GM12878 (cell line): ENCODE measurements at regions not wholly inside any gene's neighbourhood (a gene's known extent, or its start where the extent isn't known, plus 50 kb on each side); places are given as distances from the start of the nearest gene placed in this dataset.

ENCODE experiments used
- ATAC-seq: fragments of 200-7000 bp; cut with Tn5 transposase; 3 replicates; pipeline ENCODE4 v1.9.1; 2020; ENCODE audit warnings: mild to moderate bottlenecking, moderate library complexity
- BruUV-seq: library from RNA; stranded (reverse); fragments of 400-500 nt; replicated peaks from 2 replicates; lab custom pipeline; 2021; lab: Mats Ljungman, UMichigan
- CTCF ChIA-PET: fragments of 300-600 bp; sonication (Branson Sonifier 250); formaldehyde crosslinking; extraction: SDS; loops from one replicate; lab custom pipeline; 2021; ENCODE audit warnings: inconsistent platforms; lab: Yijun Ruan, JAX
- POLR2A ChIA-PET: fragments of 350-600 bp; formaldehyde crosslinking; extraction: SDS; loops from one replicate; lab custom pipeline; 2021; ENCODE audit warnings: inconsistent platforms; lab: Charles Lee
- RAD21 ChIA-PET: fragments of 300-600 bp; sonication (Branson Sonifier 250); formaldehyde crosslinking; loops from one replicate; lab custom pipeline; 2023; ENCODE audit warnings: antibody characterized with exemption; ENCODE audit not compliant: unreplicated experiment; lab: Charles Lee
- SMC1A ChIA-PET: fragments of 300-600 bp; sonication (Branson Sonifier 250); formaldehyde crosslinking; loops from one replicate; lab custom pipeline; 2023; ENCODE audit not compliant: unreplicated experiment, uncharacterized antibody; lab: Charles Lee
- DNase-seq: peaks from one replicate; pipeline ENCODE4 v3.0.0-alpha.2; 2011; ENCODE audit warnings: low read depth, low spot score
- FAIRE-seq: peaks from 3 replicates; lab custom pipeline; 2011; peaks lifted over from hg19 to GRCh38; lab: Jason Lieb, UNC
- H2AFZ ChIP-seq: 2 replicates; pipeline ENCODE4 v1.6.0; 2011; ENCODE audit warnings: low read depth, low read length, control low read depth; ENCODE audit not compliant: control insufficient read depth
- H3K27ac ChIP-seq: 2 replicates; pipeline ENCODE4 v1.5.1; 2011; ENCODE audit warnings: control low read depth; ENCODE audit not compliant: control insufficient read depth, insufficient read depth
- H3K27me3 ChIP-seq, 2 experiments: replicated peaks in 1 of 2; 2 replicates each; pipeline versions ENCODE4 v1.6.0 to v1.6.1; 2011; ENCODE audit warnings: low read length in 1 of 2; ENCODE audit not compliant: control insufficient read depth in 2 of 2, insufficient read depth in 2 of 2
- H3K36me3 ChIP-seq, 2 experiments: 2 replicates each; pipeline ENCODE4 v1.5.1; 2011; ENCODE audit warnings: low read length in 1 of 2; ENCODE audit not compliant: control insufficient read depth in 2 of 2, insufficient read depth in 2 of 2
- H3K4me1 ChIP-seq: 2 replicates; pipeline ENCODE4 v1.6.1; 2011; ENCODE audit warnings: mild to moderate bottlenecking, low read length, moderate library complexity, mixed read lengths; ENCODE audit not compliant: control insufficient read depth, insufficient read depth
- H3K4me2 ChIP-seq: 2 replicates; pipeline ENCODE4 v1.6.0; 2011; ENCODE audit warnings: control low read depth; ENCODE audit not compliant: control insufficient read depth, insufficient read depth
- H3K4me3 ChIP-seq: fragments of 200-600 bp; sonication (generic); 2 replicates; pipeline ENCODE4 v1.5.1; 2016
- H3K79me2 ChIP-seq: 2 replicates; pipeline ENCODE4 v1.6.0; 2011; ENCODE audit warnings: low read length; ENCODE audit not compliant: control insufficient read depth, insufficient read depth
- H3K9ac ChIP-seq: 2 replicates; pipeline ENCODE4 v1.8.0; 2011; ENCODE audit warnings: low read length, control low read depth, mixed read lengths; ENCODE audit not compliant: control insufficient read depth, insufficient read depth
- H3K9me3 ChIP-seq: replicated peaks from 3 replicates; pipeline ENCODE4 v1.5.1; 2011; ENCODE audit warnings: mild to moderate bottlenecking, low read length; ENCODE audit not compliant: control insufficient read depth, insufficient read depth
- H4K20me1 ChIP-seq: 2 replicates; pipeline ENCODE4 v1.6.0; 2011; ENCODE audit not compliant: control insufficient read depth, insufficient read depth
- ATF7 ChIP-seq: fragments of 450-650 bp; IDR thresholded peaks from 2 replicates; pipeline ENCODE4 v1.6.1; 2016; ENCODE audit warnings: low read depth, mild to moderate bottlenecking
- BCL11A ChIP-seq: IDR thresholded peaks from 2 replicates; pipeline ENCODE4 v1.6.1; 2011; ENCODE audit warnings: low read depth, low read length
- BMI1 ChIP-seq: fragments of 450-650 bp; IDR thresholded peaks from 2 replicates; pipeline ENCODE4 v1.6.1; 2016; ENCODE audit warnings: mild to moderate bottlenecking, moderate library complexity, borderline replicate concordance
- EED ChIP-seq: sonication (generic); IDR thresholded peaks from 2 replicates; pipeline ENCODE4 v1.6.1; 2016; ENCODE audit warnings: antibody characterized with exemption, low read depth
- EP300 ChIP-seq, 2 experiments: fragments of 150-350 bp in 1 of 2; IDR thresholded peaks; 2 replicates each; pipeline ENCODE4 v1.6.1; 2011 to 2012; ENCODE audit warnings: low read depth in 2 of 2, low read length in 2 of 2, borderline replicate concordance in 1 of 2, improper control_type of control experiment in 1 of 2, inconsistent platforms in 1 of 2; ENCODE audit not compliant: control insufficient read depth in 1 of 2
- FOXM1 ChIP-seq: IDR thresholded peaks from 2 replicates; pipeline ENCODE4 v1.6.1; 2012; ENCODE audit warnings: low read depth, mild to moderate bottlenecking, inconsistent platforms, low read length, moderate library complexity
- NFIC ChIP-seq: IDR thresholded peaks from 2 replicates; pipeline ENCODE4 v1.6.1; 2012; ENCODE audit warnings: low read depth, mild to moderate bottlenecking, inconsistent platforms, low read length, moderate library complexity
- PAX5 ChIP-seq: IDR thresholded peaks from 2 replicates; pipeline ENCODE4 v1.6.1; 2011; ENCODE audit warnings: low read depth, low read length, borderline replicate concordance
- POU2F2 ChIP-seq: IDR thresholded peaks from 3 replicates; pipeline ENCODE4 v1.6.1; 2011; ENCODE audit warnings: low read depth, mild to moderate bottlenecking, low read length, borderline replicate concordance
- RAD51 ChIP-seq: fragments of 450-650 bp; IDR thresholded peaks from 2 replicates; pipeline ENCODE4 v1.6.1; 2016; ENCODE audit warnings: moderate library complexity, mild to moderate bottlenecking, inconsistent platforms
- RCOR1 ChIP-seq: conservative IDR thresholded peaks from 2 replicates; pipeline ENCODE4 v1.6.1; 2012; ENCODE audit warnings: low read depth, low read length, improper control_type of control experiment
- in situ Hi-C: fragments of 300-500 bp; cut with MboI; formaldehyde crosslinking; loops from 9 replicates; pipeline ENCODE4 v1.14.3; 2018; ENCODE audit warnings: mixed read lengths
- intact Hi-C: fragments of 100-400 bp; cut with micrococcal nuclease; formaldehyde crosslinking; loops from one replicate; pipeline ENCODE4 v1.14.2; 2022; ENCODE audit not compliant: unreplicated experiment
- TF ChIP-seq, protein P1 (sequence below): fragments of 450-650 bp; IDR thresholded peaks from 2 replicates; pipeline ENCODE4 v1.6.1; 2016; ENCODE audit warnings: mild to moderate bottlenecking
- TF ChIP-seq, protein P2 (sequence below): fragments of 450-650 bp; formaldehyde crosslinking; IDR thresholded peaks from 2 replicates; pipeline ENCODE4 v1.4.0; 2020; ENCODE audit warnings: mild to moderate bottlenecking, moderate library complexity
- TF ChIP-seq, protein P3 (sequence below): fragments of 450-650 bp; IDR thresholded peaks from 2 replicates; pipeline ENCODE4 v1.6.1; 2017; ENCODE audit warnings: antibody characterized with exemption, mild to moderate bottlenecking, moderate library complexity
- TF ChIP-seq, protein P4 (sequence below): IDR thresholded peaks from 2 replicates; pipeline ENCODE4 v1.6.1; 2012; ENCODE audit warnings: low read depth, low read length, improper control_type of control experiment

DNA sequence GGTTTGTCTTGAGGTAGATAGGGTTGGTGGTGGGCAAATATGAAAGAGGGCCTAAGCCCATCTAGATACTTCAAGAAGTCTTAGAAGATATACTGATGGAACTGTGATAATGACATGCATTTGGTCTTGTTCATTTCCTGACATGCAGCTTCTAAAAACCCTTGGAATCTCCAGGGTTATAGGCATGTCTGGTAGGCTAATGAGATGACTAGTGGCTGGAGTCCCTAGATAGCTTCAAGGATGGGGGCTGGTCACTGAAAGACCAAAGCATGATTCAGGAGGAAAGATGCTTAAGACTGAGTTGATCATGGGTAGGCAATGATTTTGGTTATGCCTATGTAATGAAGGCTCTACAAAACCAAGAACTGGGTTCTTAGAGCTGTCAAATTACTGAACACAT is 217.9 kb upstream of the MOCS1 start:
- no peak for DNase-seq
- no peaks in the 10 kb centered on the region for H3K79me2 ChIP-seq
- POLR2A ChIA-PET = interaction anchor here (1.0 to 2.6 kb wide), 2 partner anchors 11 to 13 kb away, joined by 3 to 7 read pairs; no protein-coding TSS in a partner anchor
- TF ChIP-seq EP300 (IDR thresholded peaks at IDR 0.05; ENCODE audit: borderline replicate concordance in 1 of 2, control insufficient read depth in 1 of 2, low read depth in 2 of 2, low read length in 2 of 2) (no peak), RCOR1 (no peak), BCL11A (no peak), PAX5 (no peak), RAD51 (no peak), POU2F2 (no peak), BMI1 (no peak), ATF7 (no peak), EED (no peak), FOXM1 (no peak), NFIC (no peak)
- TF ChIP-seq, protein P1, sequence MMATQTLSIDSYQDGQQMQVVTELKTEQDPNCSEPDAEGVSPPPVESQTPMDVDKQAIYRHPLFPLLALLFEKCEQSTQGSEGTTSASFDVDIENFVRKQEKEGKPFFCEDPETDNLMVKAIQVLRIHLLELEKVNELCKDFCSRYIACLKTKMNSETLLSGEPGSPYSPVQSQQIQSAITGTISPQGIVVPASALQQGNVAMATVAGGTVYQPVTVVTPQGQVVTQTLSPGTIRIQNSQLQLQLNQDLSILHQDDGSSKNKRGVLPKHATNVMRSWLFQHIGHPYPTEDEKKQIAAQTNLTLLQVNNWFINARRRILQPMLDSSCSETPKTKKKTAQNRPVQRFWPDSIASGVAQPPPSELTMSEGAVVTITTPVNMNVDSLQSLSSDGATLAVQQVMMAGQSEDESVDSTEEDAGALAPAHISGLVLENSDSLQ = no peak
- TF ChIP-seq, protein P2, sequence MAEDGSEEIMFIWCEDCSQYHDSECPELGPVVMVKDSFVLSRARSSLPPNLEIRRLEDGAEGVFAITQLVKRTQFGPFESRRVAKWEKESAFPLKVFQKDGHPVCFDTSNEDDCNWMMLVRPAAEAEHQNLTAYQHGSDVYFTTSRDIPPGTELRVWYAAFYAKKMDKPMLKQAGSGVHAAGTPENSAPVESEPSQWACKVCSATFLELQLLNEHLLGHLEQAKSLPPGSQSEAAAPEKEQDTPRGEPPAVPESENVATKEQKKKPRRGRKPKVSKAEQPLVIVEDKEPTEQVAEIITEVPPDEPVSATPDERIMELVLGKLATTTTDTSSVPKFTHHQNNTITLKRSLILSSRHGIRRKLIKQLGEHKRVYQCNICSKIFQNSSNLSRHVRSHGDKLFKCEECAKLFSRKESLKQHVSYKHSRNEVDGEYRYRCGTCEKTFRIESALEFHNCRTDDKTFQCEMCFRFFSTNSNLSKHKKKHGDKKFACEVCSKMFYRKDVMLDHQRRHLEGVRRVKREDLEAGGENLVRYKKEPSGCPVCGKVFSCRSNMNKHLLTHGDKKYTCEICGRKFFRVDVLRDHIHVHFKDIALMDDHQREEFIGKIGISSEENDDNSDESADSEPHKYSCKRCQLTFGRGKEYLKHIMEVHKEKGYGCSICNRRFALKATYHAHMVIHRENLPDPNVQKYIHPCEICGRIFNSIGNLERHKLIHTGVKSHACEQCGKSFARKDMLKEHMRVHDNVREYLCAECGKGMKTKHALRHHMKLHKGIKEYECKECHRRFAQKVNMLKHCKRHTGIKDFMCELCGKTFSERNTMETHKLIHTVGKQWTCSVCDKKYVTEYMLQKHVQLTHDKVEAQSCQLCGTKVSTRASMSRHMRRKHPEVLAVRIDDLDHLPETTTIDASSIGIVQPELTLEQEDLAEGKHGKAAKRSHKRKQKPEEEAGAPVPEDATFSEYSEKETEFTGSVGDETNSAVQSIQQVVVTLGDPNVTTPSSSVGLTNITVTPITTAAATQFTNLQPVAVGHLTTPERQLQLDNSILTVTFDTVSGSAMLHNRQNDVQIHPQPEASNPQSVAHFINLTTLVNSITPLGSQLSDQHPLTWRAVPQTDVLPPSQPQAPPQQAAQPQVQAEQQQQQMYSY (CRISPR knock-in tag) = no peak
- TF ChIP-seq, protein P3, sequence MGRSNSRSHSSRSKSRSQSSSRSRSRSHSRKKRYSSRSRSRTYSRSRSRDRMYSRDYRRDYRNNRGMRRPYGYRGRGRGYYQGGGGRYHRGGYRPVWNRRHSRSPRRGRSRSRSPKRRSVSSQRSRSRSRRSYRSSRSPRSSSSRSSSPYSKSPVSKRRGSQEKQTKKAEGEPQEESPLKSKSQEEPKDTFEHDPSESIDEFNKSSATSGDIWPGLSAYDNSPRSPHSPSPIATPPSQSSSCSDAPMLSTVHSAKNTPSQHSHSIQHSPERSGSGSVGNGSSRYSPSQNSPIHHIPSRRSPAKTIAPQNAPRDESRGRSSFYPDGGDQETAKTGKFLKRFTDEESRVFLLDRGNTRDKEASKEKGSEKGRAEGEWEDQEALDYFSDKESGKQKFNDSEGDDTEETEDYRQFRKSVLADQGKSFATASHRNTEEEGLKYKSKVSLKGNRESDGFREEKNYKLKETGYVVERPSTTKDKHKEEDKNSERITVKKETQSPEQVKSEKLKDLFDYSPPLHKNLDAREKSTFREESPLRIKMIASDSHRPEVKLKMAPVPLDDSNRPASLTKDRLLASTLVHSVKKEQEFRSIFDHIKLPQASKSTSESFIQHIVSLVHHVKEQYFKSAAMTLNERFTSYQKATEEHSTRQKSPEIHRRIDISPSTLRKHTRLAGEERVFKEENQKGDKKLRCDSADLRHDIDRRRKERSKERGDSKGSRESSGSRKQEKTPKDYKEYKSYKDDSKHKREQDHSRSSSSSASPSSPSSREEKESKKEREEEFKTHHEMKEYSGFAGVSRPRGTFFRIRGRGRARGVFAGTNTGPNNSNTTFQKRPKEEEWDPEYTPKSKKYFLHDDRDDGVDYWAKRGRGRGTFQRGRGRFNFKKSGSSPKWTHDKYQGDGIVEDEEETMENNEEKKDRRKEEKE = no peak
- TF ChIP-seq, protein P4, sequence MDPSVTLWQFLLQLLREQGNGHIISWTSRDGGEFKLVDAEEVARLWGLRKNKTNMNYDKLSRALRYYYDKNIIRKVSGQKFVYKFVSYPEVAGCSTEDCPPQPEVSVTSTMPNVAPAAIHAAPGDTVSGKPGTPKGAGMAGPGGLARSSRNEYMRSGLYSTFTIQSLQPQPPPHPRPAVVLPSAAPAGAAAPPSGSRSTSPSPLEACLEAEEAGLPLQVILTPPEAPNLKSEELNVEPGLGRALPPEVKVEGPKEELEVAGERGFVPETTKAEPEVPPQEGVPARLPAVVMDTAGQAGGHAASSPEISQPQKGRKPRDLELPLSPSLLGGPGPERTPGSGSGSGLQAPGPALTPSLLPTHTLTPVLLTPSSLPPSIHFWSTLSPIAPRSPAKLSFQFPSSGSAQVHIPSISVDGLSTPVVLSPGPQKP = no peak
- TF ChIP-seq, all 136 proteins: peak for 0
- in situ Hi-C loops = no loop called here
- peaks cover 11% of the 10 kb centered on the region for H3K4me1 ChIP-seq
- no peak overlapping the region for H3K27ac ChIP-seq
- SMC1A ChIA-PET = interaction anchor here (0.8 to 11.1 kb wide), 10 partner anchors 10 to 254 kb away, joined by 3 to 131 read pairs (median 4); no protein-coding TSS in a partner anchor
- RAD21 ChIA-PET = interaction anchor here (1.0 to 2.2 kb wide), 5 partner anchors 9 to 169 kb away, joined by 3 to 5 read pairs (median 4); no protein-coding TSS in a partner anchor
- BruUV-seq = no TSS peak
- FAIRE-seq (no peak), ATAC-seq (no peak)
- no peaks in the 10 kb centered on the region for H4K20me1 ChIP-seq
- H3K9ac ChIP-seq = no peak overlapping the region
- H3K27me3 ChIP-seq = no peaks in the 10 kb centered on the region
- CTCF ChIA-PET = interaction anchor here (0.9 kb wide), 1 partner anchor 12 kb away, joined by 3 read pairs; no protein-coding TSS in a partner anchor
- H3K9me3 ChIP-seq = no peaks in the 10 kb centered on the region; the same call in 1 of the 3 replicates
- intact Hi-C loops = no loop called here
- no peak overlapping the region for H3K4me3 ChIP-seq
- H2AFZ ChIP-seq = no peak overlapping the region
- H3K4me2 ChIP-seq = no peak overlapping the region
- no peaks in the 10 kb centered on the region for H3K36me3 ChIP-seq
